ENCODE measurements at regions not wholly inside any gene's neighbourhood (a gene's known extent, or its start where the extent isn't known, plus 50 kb on each side); places are given as distances from the start of the nearest gene placed in this dataset.

DNA sequence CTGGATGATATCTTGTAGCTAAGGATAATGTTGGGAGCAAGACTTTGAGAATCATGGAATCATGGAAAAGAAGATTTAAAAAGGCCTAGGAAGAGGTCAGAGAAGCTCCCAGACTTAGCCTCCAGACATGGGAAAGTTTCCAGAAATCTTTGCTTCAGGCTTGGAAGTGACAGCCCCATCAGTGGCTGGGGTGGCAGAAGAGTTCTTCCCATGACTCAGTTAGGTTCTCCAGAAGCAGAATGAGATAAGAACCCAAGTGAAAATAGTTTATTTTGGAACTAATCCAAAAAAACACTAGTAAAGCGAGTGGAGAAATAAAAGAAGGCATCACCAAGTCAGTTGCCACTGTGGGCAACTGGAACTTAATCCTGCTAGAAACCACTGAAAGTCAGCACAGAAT lies 506.9 kb downstream of the MID1IP1 start:
- TF ChIP-seq CTCF (IDR thresholded peaks at IDR 0.05) (no peak), POLR2A (IDR thresholded peaks at IDR 0.05) (no peak)

All from body of pancreas (tissue), 4 donors.